K562 (cell line): ENCODE measurements at regions not wholly inside any gene's neighbourhood (a gene's known extent, or its start where the extent isn't known, plus 50 kb on each side); places are given as distances from the start of the nearest gene placed in this dataset.

Experiments
- FOXM1 ChIP-seq, 2 experiments: fragments of 450-650 bp in 1 of 2; sonication (generic) in 1 of 2; formaldehyde crosslinking in 1 of 2; IDR thresholded peaks; 2 replicates each; pipeline versions ENCODE4 v1.6.1 to v1.9.0; 2017 to 2022; ENCODE audit warnings: low read depth in 2 of 2, mild to moderate bottlenecking in 2 of 2, missing genetic modification reagents in 1 of 2, moderate library complexity in 1 of 2
- FOXP1 ChIP-seq: sonication (generic); formaldehyde crosslinking; IDR thresholded peaks from 2 replicates; pipeline ENCODE4 v1.8.0; 2022; ENCODE audit warnings: mild to moderate bottlenecking, missing genetic modification reagents
- LEF1 ChIP-seq: fragments of 450-650 bp; IDR thresholded peaks from 2 replicates; pipeline ENCODE4 v1.6.1; 2016; ENCODE audit warnings: mild to moderate bottlenecking
- PHTF2 ChIP-seq: fragments of 250-450 bp; sonication (Bioruptor Pico); IDR thresholded peaks from 2 replicates; pipeline ENCODE4 v1.5.0; 2021; ENCODE audit warnings: mild to moderate bottlenecking
- POLR2AphosphoS5 ChIP-seq: IDR thresholded peaks from 2 replicates; pipeline ENCODE4 v1.6.1; 2011; ENCODE audit warnings: mild to moderate bottlenecking, low read depth, low read length, moderate library complexity; ENCODE audit not compliant: control insufficient read depth, insufficient read depth
- SAFB ChIP-seq: fragments of 200-400 bp; formaldehyde crosslinking; IDR thresholded peaks from 2 replicates; pipeline ENCODE4 v1.6.1; 2017; ENCODE audit warnings: low read depth, low read length, borderline replicate concordance
- TAF7 ChIP-seq: fragments of 450-650 bp; IDR thresholded peaks from 2 replicates; pipeline ENCODE4 v1.6.1; 2016; ENCODE audit warnings: missing genetic modification characterization, missing compliant biosample characterization
- ZNF274 ChIP-seq: IDR thresholded peaks from 2 replicates; pipeline ENCODE4 v1.6.1; 2011; ENCODE audit warnings: low read depth, mild to moderate bottlenecking, low read length, moderate library complexity, borderline replicate concordance
- TF ChIP-seq, protein P1 (sequence below): IDR thresholded peaks from 2 replicates; pipeline ENCODE4 v1.6.1; 2016; ENCODE audit warnings: missing genetic modification characterization, missing compliant biosample characterization
- TF ChIP-seq, protein P2 (sequence below), 3 experiments: IDR thresholded peaks in 2 of 3; conservative IDR thresholded peaks in 1 of 3; 2 replicates each; pipeline ENCODE4 v1.5.1; 2011 to 2012; ENCODE audit warnings: low read length in 3 of 3, mild to moderate bottlenecking in 3 of 3, control low read depth in 2 of 3, improper control_type of control experiment in 1 of 3, inconsistent platforms in 1 of 3, low read depth in 1 of 3, mixed read lengths in 1 of 3, moderate library complexity in 1 of 3; ENCODE audit not compliant: insufficient read depth in 2 of 3
- TF ChIP-seq, protein P3 (sequence below): fragments of 250-450 bp; sonication (Bioruptor Pico); IDR thresholded peaks from 2 replicates; pipeline ENCODE4 v1.5.0; 2021

DNA sequence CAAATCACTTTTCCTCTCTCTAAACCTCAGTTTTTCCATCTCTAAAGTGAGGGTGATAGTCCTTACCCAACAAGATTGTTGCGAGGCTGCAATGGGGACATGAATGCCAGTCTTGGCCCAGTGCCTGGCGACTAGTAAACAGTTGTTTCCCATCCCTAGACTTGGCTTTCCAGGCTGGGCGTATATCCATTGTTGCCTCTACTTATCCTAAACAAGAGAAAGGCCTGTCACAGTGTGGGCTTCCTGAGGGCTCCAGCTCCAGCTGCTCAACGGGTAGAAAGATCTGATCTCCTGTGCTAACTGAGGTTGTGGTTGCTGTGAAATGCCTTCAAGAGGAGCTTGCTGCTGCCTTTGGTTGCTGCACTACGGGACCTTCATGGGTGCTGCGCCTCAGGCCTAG, 142.0 kb downstream of the NSG2 start:
- no peak for TF ChIP-seq POLR2AphosphoS5
- no peak for TF ChIP-seq LEF1
- no peak for TF ChIP-seq FOXP1 (CRISPR knock-in tag)
- TF ChIP-seq, protein P1, sequence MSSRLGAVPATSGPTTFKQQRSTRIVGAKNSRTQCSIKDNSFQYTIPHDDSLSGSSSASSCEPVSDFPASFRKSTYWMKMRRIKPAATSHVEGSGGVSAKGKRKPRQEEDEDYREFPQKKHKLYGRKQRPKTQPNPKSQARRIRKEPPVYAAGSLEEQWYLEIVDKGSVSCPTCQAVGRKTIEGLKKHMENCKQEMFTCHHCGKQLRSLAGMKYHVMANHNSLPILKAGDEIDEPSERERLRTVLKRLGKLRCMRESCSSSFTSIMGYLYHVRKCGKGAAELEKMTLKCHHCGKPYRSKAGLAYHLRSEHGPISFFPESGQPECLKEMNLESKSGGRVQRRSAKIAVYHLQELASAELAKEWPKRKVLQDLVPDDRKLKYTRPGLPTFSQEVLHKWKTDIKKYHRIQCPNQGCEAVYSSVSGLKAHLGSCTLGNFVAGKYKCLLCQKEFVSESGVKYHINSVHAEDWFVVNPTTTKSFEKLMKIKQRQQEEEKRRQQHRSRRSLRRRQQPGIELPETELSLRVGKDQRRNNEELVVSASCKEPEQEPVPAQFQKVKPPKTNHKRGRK (tag): no peak
- TF ChIP-seq, protein P2, sequence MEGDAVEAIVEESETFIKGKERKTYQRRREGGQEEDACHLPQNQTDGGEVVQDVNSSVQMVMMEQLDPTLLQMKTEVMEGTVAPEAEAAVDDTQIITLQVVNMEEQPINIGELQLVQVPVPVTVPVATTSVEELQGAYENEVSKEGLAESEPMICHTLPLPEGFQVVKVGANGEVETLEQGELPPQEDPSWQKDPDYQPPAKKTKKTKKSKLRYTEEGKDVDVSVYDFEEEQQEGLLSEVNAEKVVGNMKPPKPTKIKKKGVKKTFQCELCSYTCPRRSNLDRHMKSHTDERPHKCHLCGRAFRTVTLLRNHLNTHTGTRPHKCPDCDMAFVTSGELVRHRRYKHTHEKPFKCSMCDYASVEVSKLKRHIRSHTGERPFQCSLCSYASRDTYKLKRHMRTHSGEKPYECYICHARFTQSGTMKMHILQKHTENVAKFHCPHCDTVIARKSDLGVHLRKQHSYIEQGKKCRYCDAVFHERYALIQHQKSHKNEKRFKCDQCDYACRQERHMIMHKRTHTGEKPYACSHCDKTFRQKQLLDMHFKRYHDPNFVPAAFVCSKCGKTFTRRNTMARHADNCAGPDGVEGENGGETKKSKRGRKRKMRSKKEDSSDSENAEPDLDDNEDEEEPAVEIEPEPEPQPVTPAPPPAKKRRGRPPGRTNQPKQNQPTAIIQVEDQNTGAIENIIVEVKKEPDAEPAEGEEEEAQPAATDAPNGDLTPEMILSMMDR (IDR thresholded peaks at IDR 0.05 in 2 of 3, conservative IDR thresholded peaks at IDR 0.05 in 1 of 3; ENCODE audit: insufficient read depth in 2 of 3, low read depth in 1 of 3, low read length in 3 of 3): no peak
- no peak for TF ChIP-seq FOXM1 (IDR thresholded peaks at IDR 0.05; ENCODE audit: low read depth)
- TF ChIP-seq FOXM1 (CRISPR knock-in tag; IDR thresholded peaks at IDR 0.05; ENCODE audit: low read depth): no peak
- TF ChIP-seq ZNF274: no peak
- TF ChIP-seq SAFB: no peak
- TF ChIP-seq, protein P3, sequence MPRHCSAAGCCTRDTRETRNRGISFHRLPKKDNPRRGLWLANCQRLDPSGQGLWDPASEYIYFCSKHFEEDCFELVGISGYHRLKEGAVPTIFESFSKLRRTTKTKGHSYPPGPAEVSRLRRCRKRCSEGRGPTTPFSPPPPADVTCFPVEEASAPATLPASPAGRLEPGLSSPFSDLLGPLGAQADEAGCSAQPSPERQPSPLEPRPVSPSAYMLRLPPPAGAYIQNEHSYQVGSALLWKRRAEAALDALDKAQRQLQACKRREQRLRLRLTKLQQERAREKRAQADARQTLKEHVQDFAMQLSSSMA: no peak
- TF ChIP-seq PHTF2 (CRISPR knock-in tag): no peak
- TF ChIP-seq TAF7: no peak
